GM19035 (cell line): ENCODE measurements at regions not wholly inside any gene's neighbourhood (a gene's known extent, or its start where the extent isn't known, plus 50 kb on each side); places are given as distances from the start of the nearest gene placed in this dataset.

ENCODE experiments used
- ATAC-seq: cut with Tn5 transposase; IDR thresholded peaks from one replicate; pipeline ENCODE4 v1.9.1; 2021; ENCODE audit not compliant: unreplicated experiment

GRCh38 chrX:97763981-97764380 lies 880.3 kb downstream of the RPA4 start:
- no peak for ATAC-seq

DNA sequence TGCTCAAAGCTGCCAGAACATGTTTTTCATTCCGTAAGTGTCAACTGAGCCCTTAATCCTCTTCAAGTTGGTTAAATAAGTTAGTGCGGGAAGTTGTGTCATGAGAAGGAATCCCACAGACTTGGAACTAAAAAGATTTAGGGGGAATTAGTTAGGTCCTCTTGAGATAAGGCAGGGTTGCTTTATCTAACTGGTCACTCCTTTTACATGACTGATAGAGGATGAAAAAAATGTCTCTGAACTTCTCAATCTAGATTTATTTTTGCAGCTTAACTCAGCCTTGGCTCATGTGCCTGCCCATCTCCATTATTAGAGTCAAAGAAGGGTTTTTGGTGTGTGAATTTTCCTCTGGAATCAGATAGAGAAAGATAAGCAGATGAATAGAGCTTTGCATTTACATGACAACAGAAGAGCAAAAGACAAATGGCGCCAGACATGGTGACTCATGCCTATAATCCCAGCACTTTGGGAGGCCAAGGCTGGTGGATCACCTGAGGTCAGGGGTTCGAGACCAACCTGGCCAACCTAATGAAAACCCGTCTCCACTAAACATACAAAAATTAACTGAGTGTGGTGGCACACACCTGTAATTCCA lies 882.9 kb downstream of the RPA4 start:
- ATAC-seq: no peak

- ATAC-seq: no peak
Observed at GRCh38 chrX:97787311-97787710, 903.6 kb downstream of the RPA4 start.

DNA sequence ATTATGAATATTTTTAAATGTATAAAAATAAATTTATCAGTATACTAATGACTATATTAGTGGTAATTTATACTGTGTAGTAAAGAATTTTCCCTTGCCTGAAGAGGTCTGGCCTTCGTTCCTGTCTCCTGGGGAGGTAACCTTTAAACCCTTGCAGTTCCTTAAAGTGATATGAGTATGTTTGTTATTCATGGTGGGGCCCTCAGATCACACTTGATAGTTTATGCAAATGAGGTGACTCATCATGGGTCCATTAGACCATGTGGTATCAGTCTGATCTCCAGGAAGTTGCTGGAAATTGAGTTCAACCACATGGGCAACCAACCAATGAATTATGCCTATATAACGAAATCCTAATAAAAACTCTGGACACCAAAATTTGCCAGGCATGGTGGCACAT lies 904.1 kb downstream of the RPA4 start:
- ATAC-seq: no peak

DNA sequence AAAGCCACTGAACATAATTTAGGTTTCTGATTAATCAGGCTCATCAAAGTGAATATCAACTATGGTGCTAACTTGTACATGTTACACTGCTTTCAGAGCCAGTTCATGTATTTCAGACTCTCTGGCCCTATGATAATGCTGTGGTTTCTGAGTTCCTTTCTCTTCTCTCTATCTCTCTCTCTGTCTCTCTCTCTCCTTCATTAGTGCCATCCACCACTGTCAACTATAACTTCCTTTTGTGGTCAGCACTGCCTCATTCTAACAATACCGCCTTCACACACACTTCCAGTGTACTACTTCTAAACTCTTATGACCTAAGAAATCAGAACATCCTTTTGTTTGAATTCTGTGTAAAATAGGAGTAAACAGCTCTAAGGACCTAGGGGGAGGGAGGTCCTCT lies 907.1 kb downstream of the RPA4 start:
- ATAC-seq: no peak

- no peak for ATAC-seq
Observed at GRCh38 chrX:97797076-97797475, 913.4 kb downstream of the RPA4 start.

DNA sequence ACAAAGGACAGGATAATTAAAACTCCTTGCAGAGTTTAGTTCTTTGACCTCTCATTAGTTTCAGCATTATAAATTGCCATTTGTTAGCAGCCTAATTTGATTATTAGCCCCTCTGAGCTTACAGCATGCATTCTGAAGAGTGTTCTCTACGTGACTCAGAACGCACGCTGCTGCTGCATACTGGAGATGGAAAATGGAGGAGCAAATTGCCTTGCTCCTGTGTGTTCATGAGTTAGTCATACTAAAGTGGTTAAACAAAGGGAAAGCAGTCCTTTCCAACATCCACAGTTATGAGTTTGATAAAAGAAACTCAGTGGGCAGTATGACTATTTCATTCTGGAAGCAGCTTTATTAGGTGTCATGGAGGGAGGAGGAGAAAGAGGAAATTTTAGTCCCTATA lies 922.5 kb downstream of the RPA4 start:
- ATAC-seq: no peak

- ATAC-seq: no peak
Observed at GRCh38 chrX:97806946-97807345, 923.2 kb downstream of the RPA4 start.

DNA sequence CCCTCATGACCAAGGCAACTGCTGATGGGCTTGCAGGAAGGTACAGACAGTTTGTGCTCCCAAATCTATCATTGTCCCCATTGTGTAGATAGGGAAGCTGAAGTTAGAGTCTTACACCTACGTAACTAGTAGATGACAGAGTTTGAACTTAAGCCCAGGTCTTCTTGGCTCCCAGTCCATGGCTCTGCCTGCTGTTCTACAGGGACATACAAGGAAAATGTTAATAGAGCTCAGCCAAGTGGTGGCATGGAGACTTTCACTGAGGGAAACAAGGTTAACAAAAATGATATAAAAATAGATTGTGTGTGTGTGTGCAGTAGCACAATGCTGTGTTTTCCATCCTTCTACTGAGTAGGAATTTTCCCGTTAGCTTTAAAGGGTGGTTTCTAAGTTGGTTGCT lies 936.5 kb downstream of the RPA4 start:
- no peak for ATAC-seq

- ATAC-seq: no peak
Observed at GRCh38 chrX:97828471-97828870, 944.8 kb downstream of the RPA4 start.

- no peak for ATAC-seq
Observed at GRCh38 chrX:97835969-97836368, 952.3 kb downstream of the RPA4 start.

DNA sequence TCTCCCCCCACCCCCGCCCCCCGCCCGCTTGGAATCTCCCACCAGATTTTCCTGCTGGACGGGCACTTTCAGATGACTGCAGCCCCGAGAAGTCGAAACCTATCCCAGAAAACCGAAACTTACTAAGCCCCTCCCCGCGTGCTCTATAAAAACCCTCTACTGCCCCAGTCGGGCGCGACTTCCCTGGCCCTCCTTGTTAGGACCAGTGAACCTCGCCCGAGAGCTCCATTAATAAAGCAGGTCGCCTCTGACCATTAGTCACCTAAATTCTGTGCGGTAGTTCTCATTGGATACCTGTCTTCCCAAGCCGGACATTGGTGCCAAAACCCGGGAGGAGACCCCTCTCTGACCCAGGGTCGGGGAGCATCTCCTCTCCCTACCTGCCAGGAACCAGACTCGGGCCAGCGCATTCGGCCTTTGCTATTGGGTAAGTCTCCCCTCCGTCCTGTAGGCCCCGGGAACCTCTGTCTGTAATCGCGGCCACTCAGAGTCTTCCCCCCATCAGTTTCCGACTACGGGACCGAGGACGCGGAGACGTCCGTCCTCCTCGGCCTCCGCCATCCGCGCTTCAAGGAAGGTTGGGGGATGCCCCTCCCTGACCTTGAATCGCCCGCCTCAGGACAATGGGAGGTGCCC lies 958.0 kb downstream of the RPA4 start:
- ATAC-seq: no peak

GRCh38 chrX:97842468-97843199 lies 958.9 kb downstream of the RPA4 start:
- no peak for ATAC-seq

DNA sequence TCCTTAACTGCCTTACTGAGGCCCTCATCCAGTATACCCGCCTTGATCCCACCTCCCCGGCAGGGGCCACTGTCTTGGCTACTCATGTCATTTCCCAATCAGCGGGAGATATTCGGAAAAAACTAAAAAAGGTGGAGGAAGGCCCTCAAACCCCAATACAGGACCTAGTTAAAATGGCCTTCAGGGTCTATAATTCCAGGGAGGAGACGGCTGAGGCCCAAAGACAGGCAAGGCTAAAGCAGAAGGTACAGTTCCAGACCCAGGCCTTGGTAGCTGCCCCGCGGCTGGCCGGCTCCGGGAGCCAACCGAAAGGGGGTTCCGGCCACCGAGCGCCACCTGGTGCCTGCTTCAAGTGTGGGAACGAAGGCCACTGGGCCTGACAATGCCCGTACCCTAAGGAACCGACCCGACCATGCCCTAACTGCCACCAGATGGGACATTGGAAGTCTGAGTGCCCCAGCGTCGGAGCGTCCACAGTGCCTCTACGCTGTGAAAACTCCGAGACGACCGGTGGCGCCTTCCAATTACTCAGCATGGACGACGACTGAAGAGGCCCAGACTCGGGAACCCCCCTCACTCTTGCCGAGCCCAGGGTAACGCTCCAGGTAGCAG lies 959.6 kb downstream of the RPA4 start:
- ATAC-seq: no peak

DNA sequence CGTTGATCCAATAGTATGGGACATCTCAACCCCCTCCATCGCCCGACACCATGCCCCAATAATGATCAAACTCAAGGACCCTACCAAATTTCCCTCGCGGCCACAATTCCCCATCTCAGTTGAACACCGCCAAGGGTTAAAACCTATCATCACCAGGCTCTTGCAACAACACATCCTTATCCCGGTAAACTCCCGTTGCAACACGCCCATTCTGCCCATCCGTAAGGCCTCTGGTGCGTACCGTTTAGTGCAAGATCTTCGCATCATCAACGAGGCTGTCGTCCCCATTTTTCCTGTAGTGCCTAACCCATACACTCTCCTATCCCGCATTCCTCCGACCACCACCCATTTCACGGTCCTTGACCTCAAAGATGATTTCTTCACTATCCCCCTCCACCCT lies 960.5 kb downstream of the RPA4 start:
- ATAC-seq: no peak

DNA sequence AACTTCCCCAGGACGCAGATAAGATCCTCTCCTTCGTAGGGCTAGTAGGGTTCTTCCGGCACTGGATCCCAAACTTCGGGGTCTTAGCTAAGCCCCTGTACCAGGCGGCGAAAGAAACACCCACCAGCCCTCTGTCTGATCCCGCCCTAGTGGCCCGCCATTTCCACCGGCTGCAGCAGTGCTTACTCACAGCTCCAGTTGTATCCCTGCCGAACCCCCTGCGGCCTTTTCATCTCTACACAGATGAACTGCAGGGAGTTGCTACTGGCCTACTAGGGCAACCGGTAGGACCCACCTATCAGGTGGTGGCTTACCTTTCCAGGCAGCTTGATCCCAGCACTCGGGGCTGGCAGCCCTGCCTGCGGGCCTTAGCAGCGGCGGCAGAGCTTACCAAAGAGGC lies 961.2 kb downstream of the RPA4 start:
- ATAC-seq: no peak

DNA sequence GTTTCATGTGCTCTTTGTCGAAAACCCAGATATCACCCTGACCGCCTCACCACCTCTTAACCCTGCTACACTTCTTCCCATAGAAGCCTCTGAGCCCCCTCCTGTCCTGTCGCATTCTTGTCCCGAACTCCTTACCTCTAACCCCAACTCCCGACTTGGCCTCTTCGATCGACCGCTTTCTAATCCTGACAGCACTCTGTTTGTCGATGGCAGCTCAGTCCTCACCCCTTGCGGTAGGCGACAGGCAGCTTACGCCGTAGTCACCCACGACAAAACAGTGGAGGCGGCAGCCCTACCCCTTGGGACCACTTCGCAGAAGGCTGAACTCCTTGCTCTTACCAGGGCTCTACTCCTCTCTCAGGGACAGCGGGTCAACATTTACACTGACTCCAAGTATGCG lies 961.7 kb downstream of the RPA4 start:
- no peak for ATAC-seq

GRCh38 chrX:97846228-97846627 lies 962.5 kb downstream of the RPA4 start:
- no peak for ATAC-seq

GRCh38 chrX:97846718-97847237 lies 963.1 kb downstream of the RPA4 start:
- ATAC-seq: no peak

DNA sequence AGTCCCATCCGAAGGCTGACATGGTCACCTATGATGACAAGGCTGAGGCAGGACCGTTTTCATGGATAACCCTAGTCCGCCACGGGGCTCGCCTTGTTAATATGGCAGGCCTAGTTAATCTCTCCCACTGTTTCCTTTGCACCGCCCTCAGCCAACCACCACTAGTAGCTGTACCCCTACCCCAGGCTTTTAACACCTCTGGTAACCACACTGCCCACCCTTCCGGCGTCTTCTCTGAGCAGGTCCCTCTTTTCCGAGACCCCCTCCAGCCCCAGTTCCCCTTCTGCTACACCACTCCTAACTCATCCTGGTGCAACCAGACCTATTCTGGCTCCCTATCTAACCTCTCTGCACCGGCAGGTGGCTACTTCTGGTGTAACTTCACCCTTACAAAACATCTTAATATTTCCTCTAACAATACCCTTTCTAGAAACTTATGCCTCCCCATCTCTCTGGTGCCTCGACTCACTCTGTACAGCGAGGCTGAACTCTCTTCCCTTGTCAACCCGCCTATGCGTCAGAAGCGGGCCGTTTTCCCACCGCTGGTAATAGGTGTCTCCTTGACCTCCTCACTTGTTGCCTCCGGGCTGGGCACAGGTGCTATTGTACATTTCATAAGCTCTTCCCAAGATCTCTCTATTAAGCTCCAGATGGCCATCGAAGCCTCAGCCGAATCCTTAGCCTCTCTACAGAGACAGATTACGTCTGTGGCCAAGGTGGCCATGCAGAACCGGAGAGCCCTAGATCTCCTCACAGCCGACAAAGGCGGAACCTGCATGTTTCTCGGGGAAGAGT lies 964.4 kb downstream of the RPA4 start:
- no peak for ATAC-seq

DNA sequence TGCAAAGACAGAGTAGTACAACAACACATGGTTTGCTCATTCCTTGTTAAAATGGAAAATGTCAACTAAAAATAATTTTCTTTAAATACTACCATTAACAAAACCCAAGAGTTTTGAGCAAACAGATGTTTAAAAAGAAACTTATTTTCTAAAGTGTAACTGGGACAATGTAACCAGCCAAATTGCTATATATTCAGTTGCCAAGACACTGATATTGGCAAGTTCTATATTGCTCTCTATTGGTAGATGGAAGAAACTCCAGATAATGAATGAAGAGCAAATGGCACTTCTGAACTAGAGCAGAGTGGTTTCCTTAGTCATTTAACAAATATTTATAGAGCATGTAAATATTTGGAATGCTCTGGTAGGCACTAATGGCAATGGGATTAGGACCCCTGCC lies 966.2 kb downstream of the RPA4 start:
- no peak for ATAC-seq
